GM13976 (cell line): ENCODE measurements at regions not wholly inside any gene's neighbourhood (a gene's known extent, or its start where the extent isn't known, plus 50 kb on each side); places are given as distances from the start of the nearest gene placed in this dataset.

Source experiments
- DNase-seq: peaks from one replicate; pipeline ENCODE4 v3.0.0; 2012; ENCODE audit warnings: low spot score
- in situ Hi-C: fragments of 300-500 bp; cut with MboI; formaldehyde crosslinking; loops from one replicate; pipeline ENCODE4 v1.12.0; 2022; ENCODE audit warnings: low sequenced_read_pairs, mixed read lengths, inconsistent platforms; ENCODE audit not compliant: unreplicated experiment
- TF ChIP-seq, protein P1 (sequence below): IDR thresholded peaks from 2 replicates; pipeline ENCODE4 v1.5.1; 2012; ENCODE audit warnings: borderline replicate concordance, mild to moderate bottlenecking; ENCODE audit not compliant: insufficient read depth; ENCODE audit errors: extremely low read depth, missing control alignments, control extremely low read depth

- TF ChIP-seq, protein P1, sequence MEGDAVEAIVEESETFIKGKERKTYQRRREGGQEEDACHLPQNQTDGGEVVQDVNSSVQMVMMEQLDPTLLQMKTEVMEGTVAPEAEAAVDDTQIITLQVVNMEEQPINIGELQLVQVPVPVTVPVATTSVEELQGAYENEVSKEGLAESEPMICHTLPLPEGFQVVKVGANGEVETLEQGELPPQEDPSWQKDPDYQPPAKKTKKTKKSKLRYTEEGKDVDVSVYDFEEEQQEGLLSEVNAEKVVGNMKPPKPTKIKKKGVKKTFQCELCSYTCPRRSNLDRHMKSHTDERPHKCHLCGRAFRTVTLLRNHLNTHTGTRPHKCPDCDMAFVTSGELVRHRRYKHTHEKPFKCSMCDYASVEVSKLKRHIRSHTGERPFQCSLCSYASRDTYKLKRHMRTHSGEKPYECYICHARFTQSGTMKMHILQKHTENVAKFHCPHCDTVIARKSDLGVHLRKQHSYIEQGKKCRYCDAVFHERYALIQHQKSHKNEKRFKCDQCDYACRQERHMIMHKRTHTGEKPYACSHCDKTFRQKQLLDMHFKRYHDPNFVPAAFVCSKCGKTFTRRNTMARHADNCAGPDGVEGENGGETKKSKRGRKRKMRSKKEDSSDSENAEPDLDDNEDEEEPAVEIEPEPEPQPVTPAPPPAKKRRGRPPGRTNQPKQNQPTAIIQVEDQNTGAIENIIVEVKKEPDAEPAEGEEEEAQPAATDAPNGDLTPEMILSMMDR, result no peak
- in situ Hi-C loops, result no loop called here
- no peak for DNase-seq
Observed at GRCh38 chr9:88191456-88191855, 53.2 kb upstream of the SPATA31C2 start.

DNA sequence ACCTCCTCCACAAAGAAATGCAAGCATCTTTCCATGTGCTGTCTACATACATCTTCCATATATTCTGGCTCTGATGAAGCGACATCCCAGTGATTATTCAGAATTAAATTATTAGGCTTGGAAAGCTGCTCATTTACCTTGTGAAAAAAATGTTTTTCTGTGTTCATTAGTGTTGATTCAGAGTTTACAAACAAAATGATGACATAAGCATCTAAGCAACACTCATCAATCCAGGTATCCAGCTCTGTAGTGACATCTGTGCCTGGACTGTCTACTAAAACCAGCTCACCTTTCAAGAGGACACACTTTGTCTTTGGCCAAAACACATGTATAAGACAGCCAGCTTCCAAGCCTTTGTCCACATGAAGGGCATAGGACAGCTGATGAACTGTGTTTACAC, 51.1 kb upstream of the SPATA31C2 start:
- DNase-seq, result no peak
- in situ Hi-C loops, result no loop called here
- TF ChIP-seq, protein P1, result no peak
